ENCODE measurements at regions not wholly inside any gene's neighbourhood (a gene's known extent, or its start where the extent isn't known, plus 50 kb on each side); places are given as distances from the start of the nearest gene placed in this dataset.
A peak's percentile ranks its signal among the peaks of the same experiment; 100 is the strongest.

DNA sequence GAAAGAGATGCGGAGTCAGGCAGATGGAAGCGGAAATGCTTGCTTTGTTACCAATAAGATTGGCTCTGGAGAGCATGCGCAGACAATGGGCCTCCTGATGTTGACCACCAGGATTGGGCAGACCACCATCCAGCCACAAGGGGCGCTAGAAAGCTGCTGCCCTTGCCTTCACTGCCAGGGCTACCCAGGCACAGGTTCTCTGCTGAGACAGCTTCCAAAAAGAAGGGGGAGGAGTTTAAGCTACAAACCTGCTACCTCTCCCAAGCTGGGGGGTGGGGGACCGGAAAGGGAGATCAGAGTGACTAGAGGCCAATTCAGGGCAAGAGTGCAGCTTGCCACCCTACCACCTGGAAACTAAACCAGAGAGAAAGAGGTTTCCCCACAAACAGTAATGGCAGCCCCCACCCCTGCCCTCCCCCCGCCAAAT lies 369.7 kb downstream of the RRAGC start (continued):
- TF ChIP-seq XRCC5 (IDR thresholded peaks at IDR 0.05; ENCODE audit: low read depth, low read length): 0 out of 2 replicates have a peak, but pooled peaks have one; percentile 47

DNA sequence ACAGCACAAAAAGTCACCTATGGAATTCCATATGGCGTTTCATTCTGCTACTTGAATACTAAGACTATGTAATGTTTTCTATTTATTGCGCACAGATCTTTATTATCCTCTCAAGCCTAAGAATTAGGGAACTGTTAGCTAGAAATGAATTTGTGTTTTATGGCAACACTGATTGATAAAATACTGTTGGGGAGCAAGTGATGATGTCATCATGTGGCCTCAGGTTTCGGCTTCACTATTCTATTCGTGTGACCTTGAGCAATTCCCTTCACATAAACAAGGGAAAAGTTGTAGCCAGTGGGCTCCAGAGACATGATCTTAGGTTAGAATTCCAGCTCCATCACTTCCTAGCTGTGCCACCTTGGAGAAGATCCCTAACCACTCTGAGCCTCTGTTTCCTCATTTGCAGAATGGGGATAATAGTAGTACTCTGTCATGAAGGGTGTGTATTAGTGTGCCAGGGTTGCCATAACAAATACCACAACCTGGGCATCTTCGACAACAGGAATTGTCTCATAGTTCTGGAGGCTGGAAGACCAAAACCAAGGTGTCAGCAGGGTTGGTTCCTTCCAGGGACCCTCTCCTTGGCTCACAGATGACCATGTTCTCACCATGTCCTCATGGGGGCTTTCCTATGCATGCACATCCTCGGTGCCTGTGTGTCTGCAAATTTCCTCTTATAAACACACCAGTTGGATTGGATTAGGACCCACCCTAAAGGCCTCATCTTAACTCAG lies 371.2 kb downstream of the RRAGC start:
- 10% methylated on average over 6 of the region's 6 CpGs for WGBS (ENCODE audit: insufficient coverage, low coverage, missing lambda C conversion rate)
- Histone ChIP-seq H3K27me3 (ENCODE audit: control insufficient read depth in 2 of 2, insufficient read depth in 2 of 2, low read length in 2 of 2) (peaks cover 18% of the 10 kb centered on the region in 2 experiments), H3K79me2 (ENCODE audit: control insufficient read depth, insufficient read depth, low read length) (no peaks in the 10 kb centered on the region), H4K20me1 (replicated peaks; ENCODE audit: control insufficient read depth, insufficient read depth, low read length) (no peaks in the 10 kb centered on the region), H3K36me3 (ENCODE audit: control insufficient read depth, insufficient read depth, low read length) (no peaks in the 10 kb centered on the region), H3K4me3 (no peak overlapping the region), H3K9ac (ENCODE audit: insufficient read depth in 1 of 2, low read depth in 2 of 2, low read length in 2 of 2) (no peak overlapping the region), H3K9me3 (replicated peaks; ENCODE audit: control insufficient read depth, insufficient read depth, low read depth, low read length) (no peaks in the 10 kb centered on the region), H3K4me2 (ENCODE audit: insufficient read depth, low read length) (no peak overlapping the region), H3K27ac (ENCODE audit: extremely low read depth, low read depth, low read length) (no peak overlapping the region), H3K9me1 (ENCODE audit: control insufficient read depth, insufficient read depth, low read length) (no peaks in the 10 kb centered on the region), H2AFZ (ENCODE audit: low read depth, low read length) (no peak overlapping the region), H3K4me1 (replicated peaks in 1 of 2; ENCODE audit: control insufficient read depth in 2 of 2, insufficient read depth in 2 of 2, low read length in 2 of 2) (no peaks in the 10 kb centered on the region)
- BruUV-seq (replicated peaks): no TSS peak
- TF ChIP-seq HMGN3 (IDR thresholded peaks at IDR 0.05; ENCODE audit: borderline replicate concordance, extremely low read depth, insufficient read length, low read depth, low read length) (no peak), RBM25 (IDR thresholded peaks at IDR 0.05; ENCODE audit: low read depth, low read length, severe bottlenecking) (peak; percentile 4)
- TF ChIP-seq, protein P1, sequence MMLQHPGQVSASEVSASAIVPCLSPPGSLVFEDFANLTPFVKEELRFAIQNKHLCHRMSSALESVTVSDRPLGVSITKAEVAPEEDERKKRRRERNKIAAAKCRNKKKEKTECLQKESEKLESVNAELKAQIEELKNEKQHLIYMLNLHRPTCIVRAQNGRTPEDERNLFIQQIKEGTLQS (IDR thresholded peaks at IDR 0.05): peak; percentile 69
- TF ChIP-seq, protein P1 (CRISPR knock-in tag; conservative IDR thresholded peaks at IDR 0.05): no peak
- intact Hi-C loops (cut with micrococcal nuclease): no loop called here
- FAIRE-seq (no peak), DNase-seq (ENCODE audit: extremely low read depth in 1 of 4, low spot score in 3 of 4) (no peak), ATAC-seq (no peak)
- CTCF ChIA-PET (ENCODE audit: low intra/inter-chr PET ratio): no interaction called here
- in situ Hi-C loops (cut with MboI): loop anchor here (5.0 kb wide), 1 partner anchor 94 kb away; no protein-coding TSS in a partner anchor
- POLR2A ChIA-PET: interaction anchor here (0.6 kb wide), 1 partner anchor 55 kb away, joined by 3 read pairs; no protein-coding TSS in a partner anchor

All from K562 (cell line).